Neural cell (in vitro differentiated cells): ENCODE measurements at regions not wholly inside any gene's neighbourhood (a gene's known extent, or its start where the extent isn't known, plus 50 kb on each side); places are given as distances from the start of the nearest gene placed in this dataset.

Experiments
- H2AFZ ChIP-seq: fragments of 200-600, 300-800 bp; sonication (generic), shearing (Covaris generic); 2 replicates; pipeline ENCODE4 v1.6.0; 2014; ENCODE audit warnings: low read depth, mild to moderate bottlenecking, antibody characterized with exemption, low read length, moderate library complexity
- H3F3A ChIP-seq: fragments of 200-600 bp; shearing (Covaris generic); 2 replicates; pipeline ENCODE4 v1.6.1; 2016; ENCODE audit warnings: mild to moderate bottlenecking, moderate library complexity, mixed read lengths, antibody characterized with exemption, low read length; ENCODE audit not compliant: insufficient read depth, poor library complexity, severe bottlenecking
- H3K27ac ChIP-seq: fragments of 200-600, 300-800 bp; sonication (generic), shearing (Covaris generic); 2 replicates; pipeline ENCODE4 v1.5.1; 2014; ENCODE audit warnings: mild to moderate bottlenecking, low read length, moderate library complexity
- H3K27me3 ChIP-seq: fragments of 300-800, 200-600 bp; sonication (generic), shearing (Covaris generic); 2 replicates; pipeline ENCODE4 v1.6.0; 2014; ENCODE audit warnings: mild to moderate bottlenecking, low read depth, low read length, moderate library complexity; ENCODE audit not compliant: insufficient read depth
- H3K36me3 ChIP-seq: fragments of 300-800, 200-600 bp; sonication (generic), shearing (Covaris generic); 2 replicates; pipeline ENCODE4 v1.5.1; 2014; ENCODE audit warnings: mild to moderate bottlenecking, antibody characterized with exemption, low read length, moderate library complexity; ENCODE audit not compliant: insufficient read depth
- H3K4me2 ChIP-seq: fragments of 300-800, 200-600 bp; sonication (generic), shearing (Covaris generic); 2 replicates; pipeline ENCODE4 v1.6.0; 2014; ENCODE audit warnings: mild to moderate bottlenecking, low read length
- H3K4me3 ChIP-seq: fragments of 300-800, 200-600 bp; sonication (generic), shearing (Covaris generic); 2 replicates; pipeline ENCODE4 v1.5.1; 2014; ENCODE audit warnings: mild to moderate bottlenecking, low read length, moderate library complexity
- H3K79me2 ChIP-seq: fragments of 200-600 bp; shearing (Covaris generic); replicated peaks from 2 replicates; pipeline ENCODE4 v1.6.0; 2014; ENCODE audit warnings: mild to moderate bottlenecking, low read length, moderate library complexity; ENCODE audit not compliant: insufficient read depth
- H3K9ac ChIP-seq: fragments of 300-800, 200-600 bp; sonication (generic), shearing (Covaris generic); 2 replicates; pipeline ENCODE4 v1.6.1; 2016; ENCODE audit warnings: mild to moderate bottlenecking, low read length, mixed read lengths
- H3K9me2 ChIP-seq: fragments of 200-600 bp; shearing (Covaris generic); 2 replicates; pipeline ENCODE4 v1.6.1; 2016; ENCODE audit warnings: mild to moderate bottlenecking, low read length, mixed read lengths; ENCODE audit not compliant: insufficient read depth
- H3K9me3 ChIP-seq: fragments of 200-600, 300-800 bp; sonication (generic), shearing (Covaris generic); 2 replicates; pipeline ENCODE4 v1.6.1; 2016; ENCODE audit warnings: mild to moderate bottlenecking, mixed run types, low read length, moderate library complexity, mixed read lengths
- H4K20me1 ChIP-seq: fragments of 200-600 bp; shearing (Covaris generic); 2 replicates; pipeline ENCODE4 v1.6.1; 2016; ENCODE audit warnings: mild to moderate bottlenecking, mixed run types; ENCODE audit not compliant: insufficient read depth
- CTCF ChIP-seq: fragments of 450-650 bp; IDR thresholded peaks from 2 replicates; pipeline ENCODE4 v1.5.1; 2014; ENCODE audit warnings: antibody characterized with exemption, mild to moderate bottlenecking, moderate library complexity; ENCODE audit not compliant: poor library complexity, severe bottlenecking
- EP300 ChIP-seq: fragments of 450-650 bp; conservative IDR thresholded peaks from 2 replicates; pipeline ENCODE4 v1.6.1; 2014; ENCODE audit warnings: antibody characterized with exemption, mild to moderate bottlenecking, moderate library complexity; ENCODE audit not compliant: poor library complexity, severe bottlenecking
- EZH2 ChIP-seq: fragments of 200-600, 300-800 bp; shearing (Covaris generic), sonication (generic); IDR thresholded peaks from 2 replicates; pipeline ENCODE4 v1.6.1; 2014; ENCODE audit warnings: antibody characterized with exemption, low read length, borderline replicate concordance, mild to moderate bottlenecking; ENCODE audit not compliant: insufficient read depth, poor library complexity, severe bottlenecking
- MXI1 ChIP-seq: fragments of 450-650 bp; conservative IDR thresholded peaks from 2 replicates; pipeline ENCODE4 v1.6.1; 2014; ENCODE audit warnings: antibody characterized with exemption, mild to moderate bottlenecking; ENCODE audit not compliant: poor library complexity, severe bottlenecking
- POLR2AphosphoS5 ChIP-seq: IDR thresholded peaks from 2 replicates; pipeline ENCODE4 v1.6.1; 2012
- RAD21 ChIP-seq: fragments of 450-650 bp; conservative IDR thresholded peaks from 2 replicates; pipeline ENCODE4 v1.6.1; 2014; ENCODE audit warnings: antibody characterized with exemption, mild to moderate bottlenecking, moderate library complexity
- REST ChIP-seq: IDR thresholded peaks from 2 replicates; pipeline ENCODE4 v1.6.1; 2012; ENCODE audit warnings: borderline replicate concordance
- SMC3 ChIP-seq: fragments of 450-650 bp; conservative IDR thresholded peaks from 2 replicates; pipeline ENCODE4 v1.6.1; 2014; ENCODE audit warnings: antibody characterized with exemption, mild to moderate bottlenecking, moderate library complexity; ENCODE audit not compliant: poor library complexity
- TAF1 ChIP-seq: IDR thresholded peaks from 2 replicates; pipeline ENCODE4 v1.6.1; 2012; ENCODE audit warnings: low read depth

- TF ChIP-seq POLR2AphosphoS5 (no peak), EZH2 (no peak)
These were observed 113.4 kb upstream of the RGMA start (continued) for GRCh38 chr15:93202405-93202804.

- no peak overlapping the region for H3K27ac ChIP-seq
- no peaks in the 10 kb centered on the region for H3K79me2 ChIP-seq
- no peak overlapping the region for H3K4me2 ChIP-seq
- no peaks in the 10 kb centered on the region for H3K36me3 ChIP-seq
- H3K4me3 ChIP-seq: no peak overlapping the region
- H3F3A ChIP-seq: no peaks in the 10 kb centered on the region
- H3K9me2 ChIP-seq: no peaks in the 10 kb centered on the region
- H2AFZ ChIP-seq: no peak overlapping the region
- no peaks in the 10 kb centered on the region for H4K20me1 ChIP-seq
- TF ChIP-seq POLR2AphosphoS5 (no peak), TAF1 (no peak), EZH2 (no peak), SMC3 (no peak), REST (no peak), RAD21 (no peak), CTCF (no peak)
- no peaks in the 10 kb centered on the region for H3K27me3 ChIP-seq
- no peaks in the 10 kb centered on the region for H3K9me3 ChIP-seq
- H3K9ac ChIP-seq: no peak overlapping the region
These were observed 112.9 kb upstream of the RGMA start for GRCh38 chr15:93201940-93202339.

- Histone ChIP-seq H3K4me2 (no peak overlapping the region), H3K4me3 (no peak overlapping the region), H3F3A (no peaks in the 10 kb centered on the region), H3K36me3 (no peaks in the 10 kb centered on the region), H3K9me2 (no peaks in the 10 kb centered on the region), H3K27ac (no peak overlapping the region), H3K9ac (no peak overlapping the region), H2AFZ (no peak overlapping the region), H3K27me3 (no peaks in the 10 kb centered on the region), H3K79me2 (no peaks in the 10 kb centered on the region), H4K20me1 (no peaks in the 10 kb centered on the region), H3K9me3 (no peaks in the 10 kb centered on the region)
- TF ChIP-seq POLR2AphosphoS5 (no peak), EZH2 (no peak), EP300 (no peak), MXI1 (no peak), TAF1 (no peak), CTCF (no peak), REST (no peak), RAD21 (no peak), SMC3 (no peak)
These were observed 111.8 kb upstream of the RGMA start for GRCh38 chr15:93200837-93201226.
